Activated T-helper 1 cell treated with anti-CD3 and anti-CD28 coated beads, Interleukin-2, amount 50 U/mL, for 16 hours (primary cell): ENCODE measurements at regions not wholly inside any gene's neighbourhood (a gene's known extent, or its start where the extent isn't known, plus 50 kb on each side); places are given as distances from the start of the nearest gene placed in this dataset.

ENCODE experiments used
- DNase-seq, 2 donors: peaks; one replicate each; pipeline ENCODE4 v3.0.0-alpha.2; 2020; ENCODE audit warnings: low read depth in 1 of 2, low spot score in 1 of 2

DNA sequence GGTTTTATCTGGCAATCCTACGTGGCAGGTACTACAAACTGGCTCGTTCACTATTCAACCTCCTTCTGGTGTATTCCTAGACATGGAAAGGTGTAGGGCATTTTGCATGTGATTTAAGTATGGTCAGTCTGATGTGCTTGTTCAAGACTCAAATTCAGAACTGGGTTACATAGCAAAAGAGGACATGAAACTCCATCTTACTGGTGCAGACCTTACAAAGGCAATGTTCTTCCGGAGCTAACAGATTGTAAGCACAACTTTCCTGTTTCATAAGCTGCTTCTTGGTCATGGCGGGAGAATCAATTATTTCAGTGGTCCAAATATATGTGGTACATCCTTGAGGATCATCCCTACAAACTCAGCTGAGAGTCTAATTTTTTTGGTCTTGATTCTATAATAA, 703.4 kb downstream of the EPM2A start:
- no peak for DNase-seq

DNA sequence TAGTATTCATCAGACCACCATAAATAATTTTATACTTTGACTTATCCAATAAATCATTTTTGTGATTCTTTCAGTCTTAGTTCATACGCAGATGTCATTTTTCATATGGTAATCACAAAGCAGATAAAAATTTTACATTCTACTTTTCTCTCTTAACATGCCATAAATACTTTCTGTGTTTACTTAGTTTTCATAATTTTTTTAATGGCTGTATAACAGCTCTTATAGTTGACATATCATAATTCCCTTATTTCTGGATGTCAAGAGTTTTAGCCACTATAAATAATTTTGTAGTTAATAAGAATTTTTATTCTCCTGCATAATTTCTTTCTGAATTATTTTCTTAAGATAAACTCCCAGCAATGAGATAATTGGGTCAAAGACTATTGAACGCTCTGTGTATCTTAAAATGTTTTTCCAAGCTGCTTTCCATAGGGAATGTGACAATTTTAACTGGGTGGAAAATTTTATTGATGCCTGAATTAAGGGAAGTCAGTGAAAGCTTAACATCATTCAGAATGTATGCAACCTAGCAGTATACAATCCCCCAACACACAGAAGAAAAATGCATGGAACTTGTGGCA, 702.7 kb downstream of the EPM2A start:
- DNase-seq: no peak

DNA sequence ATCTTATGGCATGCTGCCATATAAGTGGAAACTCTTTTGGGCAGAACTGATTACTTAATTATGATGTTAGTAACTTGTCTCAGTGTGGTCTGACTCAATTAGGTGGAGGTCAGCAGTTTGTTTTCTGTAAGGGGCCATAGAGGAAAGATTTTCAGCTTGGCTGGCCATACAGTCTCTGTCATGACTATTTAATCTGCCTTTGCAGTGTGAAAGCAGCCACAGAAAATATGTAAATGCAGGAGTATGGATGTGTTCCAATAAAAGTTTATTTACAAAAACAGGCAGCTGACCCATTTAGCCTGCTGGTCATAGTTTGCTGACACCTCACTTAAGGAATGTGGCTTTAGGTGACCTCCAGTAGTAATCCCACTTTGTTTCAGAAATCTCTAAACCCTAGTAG, 700.7 kb downstream of the EPM2A start:
- no peak for DNase-seq

DNA sequence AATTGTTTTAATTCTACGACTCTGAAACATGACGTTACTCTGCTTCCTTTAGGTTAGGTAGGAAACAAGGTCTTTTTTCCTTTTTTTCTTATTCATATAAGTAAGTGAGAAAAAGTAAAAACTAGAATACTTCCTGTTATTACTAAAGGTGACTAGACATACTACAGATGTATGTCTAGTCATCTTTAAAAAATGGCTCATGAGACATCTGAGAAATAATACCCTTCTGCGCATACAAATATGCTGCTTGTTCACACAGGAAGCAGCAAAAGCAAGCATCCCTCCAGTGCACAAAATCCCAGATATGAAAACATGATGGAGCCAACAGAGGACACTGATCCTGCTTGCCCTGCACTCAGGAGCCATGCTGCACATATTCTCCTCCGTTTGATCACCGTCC, 699.1 kb downstream of the EPM2A start:
- no peak for DNase-seq

DNA sequence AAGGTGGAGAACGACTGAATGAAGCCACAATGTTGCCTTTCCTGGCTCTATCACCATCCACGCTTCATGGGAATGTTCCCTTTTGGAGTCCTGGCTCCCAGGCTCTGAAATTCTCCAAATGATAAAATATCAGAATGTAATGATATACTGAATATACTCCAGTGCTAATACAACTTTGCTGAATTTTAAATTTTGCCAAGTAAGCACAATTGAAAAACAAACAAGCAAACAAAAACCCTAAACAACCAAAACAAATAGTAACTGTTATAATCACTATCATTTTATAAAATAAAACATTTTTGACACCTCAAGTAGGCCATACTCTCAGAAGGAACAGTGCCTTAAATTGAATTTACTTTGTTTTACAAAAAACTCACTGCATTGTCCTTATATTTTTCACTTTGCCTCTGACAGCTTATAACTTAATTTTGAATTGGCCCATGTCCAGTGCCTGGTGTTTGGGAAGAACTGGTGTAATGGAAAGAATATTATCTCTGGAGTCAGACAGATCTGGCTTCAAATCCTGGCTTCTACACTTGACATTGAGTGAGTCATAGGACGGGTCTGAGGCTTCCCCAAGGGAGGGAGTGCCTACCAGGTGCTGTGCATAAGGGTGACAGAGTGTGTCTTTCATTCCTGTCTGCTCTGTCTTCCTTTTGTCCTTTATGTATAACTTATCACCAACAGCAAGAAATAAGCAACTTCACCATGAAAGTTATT, 698.3 kb downstream of the EPM2A start:
- DNase-seq: no peak

DNA sequence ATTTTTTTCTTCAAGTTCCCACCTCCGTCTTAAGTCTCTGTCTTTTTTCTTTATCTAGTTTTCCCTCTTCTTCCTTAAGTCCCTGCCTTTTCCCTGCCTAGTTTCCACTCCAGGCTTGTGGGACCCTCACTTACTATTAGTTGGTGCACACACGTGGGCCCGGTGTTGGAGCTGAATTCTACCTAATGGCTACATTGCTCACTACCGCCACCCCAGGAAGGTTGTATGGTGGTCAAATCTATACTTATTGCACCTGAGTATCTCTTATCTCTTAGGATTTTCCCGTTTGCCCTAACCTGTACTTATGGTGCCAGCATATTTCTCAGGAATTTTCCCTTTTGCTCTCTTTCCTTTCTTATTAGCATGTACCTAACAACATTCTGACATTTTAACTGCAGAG, 692.8 kb downstream of the EPM2A start:
- DNase-seq: no peak

DNA sequence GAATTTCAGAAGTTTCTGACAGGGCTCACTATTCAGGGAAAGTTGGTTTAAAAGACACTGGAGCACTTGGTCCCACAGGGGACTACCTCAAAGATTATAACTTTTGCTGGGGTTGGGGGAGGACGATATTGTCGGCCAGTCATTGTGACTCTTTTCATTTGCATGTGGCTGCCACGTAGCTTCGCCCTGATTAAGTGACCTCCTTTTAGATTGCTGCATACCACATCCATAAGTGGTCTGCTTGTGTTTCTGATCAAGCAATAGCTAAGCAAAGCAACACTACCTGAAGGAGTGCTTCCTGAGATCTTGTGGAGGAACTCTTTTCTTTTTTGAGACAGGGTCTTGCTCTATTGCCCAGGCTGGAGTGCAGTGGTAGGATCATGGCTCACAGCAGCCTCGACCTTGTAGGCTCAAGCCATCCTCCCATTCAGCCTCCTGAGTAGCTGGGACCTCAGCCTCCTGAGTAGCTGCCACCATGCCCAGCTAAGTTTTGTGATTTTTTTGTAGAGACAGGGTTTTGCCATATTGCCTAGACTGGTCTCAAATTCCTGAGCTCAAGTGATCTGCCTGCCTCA, 691.3 kb downstream of the EPM2A start:
- no peak for DNase-seq

DNA sequence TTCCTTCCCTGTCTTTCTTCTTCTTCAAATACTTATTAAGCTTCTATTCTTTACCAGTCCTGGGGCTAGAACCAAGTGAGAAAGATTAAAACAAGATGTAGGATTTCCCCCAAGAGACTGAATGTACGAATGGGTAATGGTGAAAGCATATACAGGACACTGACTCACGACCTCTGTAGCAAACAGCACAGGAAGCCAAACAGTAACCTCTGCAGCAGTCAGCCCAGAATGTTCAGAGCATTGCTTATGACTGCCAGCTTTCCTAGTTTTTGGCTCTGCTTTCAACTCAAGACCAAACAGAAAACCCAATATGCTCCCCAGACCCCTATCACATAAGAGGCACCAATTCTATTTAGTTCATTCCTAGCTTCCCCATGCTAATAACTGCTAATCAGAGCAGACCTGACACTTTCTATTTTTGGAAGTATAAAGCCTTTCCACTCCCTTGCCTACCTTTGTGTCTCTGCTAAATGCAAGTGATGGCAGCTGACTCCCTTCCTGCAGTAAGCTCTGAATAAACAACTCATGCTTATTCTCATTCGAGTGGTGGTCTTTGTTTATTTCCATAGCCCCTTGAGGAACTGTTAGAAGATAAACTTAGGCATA, 690.6 kb downstream of the EPM2A start:
- DNase-seq: no peak

DNA sequence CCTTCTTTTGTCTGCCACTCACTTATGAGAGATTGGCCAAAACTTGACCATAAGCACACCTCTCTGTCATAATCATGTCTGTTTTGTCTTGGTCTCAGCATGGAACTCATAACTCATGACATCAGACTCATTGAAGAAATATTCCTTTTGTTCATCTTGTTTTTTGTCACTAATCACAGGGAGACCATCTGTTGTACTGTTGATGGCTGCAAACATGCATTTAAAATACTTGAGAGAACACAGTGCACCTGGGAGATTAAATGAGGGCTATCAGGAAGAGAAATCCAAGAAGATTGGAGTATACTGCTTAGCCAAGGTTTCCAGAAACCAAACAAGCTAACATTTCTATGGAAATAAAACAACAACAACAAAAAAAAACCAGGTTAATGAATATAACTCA, 689.7 kb downstream of the EPM2A start:
- DNase-seq: no peak

DNA sequence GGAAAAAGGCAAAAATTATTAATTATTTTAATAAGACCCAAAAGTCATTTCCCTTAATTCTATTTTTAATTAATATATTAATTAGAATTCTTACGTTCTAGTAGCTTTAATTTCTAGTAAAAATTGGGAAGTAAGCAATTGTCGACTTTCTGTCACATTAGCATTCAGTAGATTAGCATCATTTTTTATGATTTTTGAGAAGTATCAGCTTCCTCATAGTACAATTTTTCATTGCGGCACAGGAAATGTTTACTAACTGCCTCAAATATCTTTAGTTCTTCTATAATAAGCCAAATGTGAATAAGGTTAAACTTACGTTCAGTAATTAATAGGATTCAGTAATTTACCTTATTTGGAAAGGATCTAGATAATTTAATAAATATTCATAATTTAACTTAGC, 687.4 kb downstream of the EPM2A start:
- DNase-seq: no peak

DNA sequence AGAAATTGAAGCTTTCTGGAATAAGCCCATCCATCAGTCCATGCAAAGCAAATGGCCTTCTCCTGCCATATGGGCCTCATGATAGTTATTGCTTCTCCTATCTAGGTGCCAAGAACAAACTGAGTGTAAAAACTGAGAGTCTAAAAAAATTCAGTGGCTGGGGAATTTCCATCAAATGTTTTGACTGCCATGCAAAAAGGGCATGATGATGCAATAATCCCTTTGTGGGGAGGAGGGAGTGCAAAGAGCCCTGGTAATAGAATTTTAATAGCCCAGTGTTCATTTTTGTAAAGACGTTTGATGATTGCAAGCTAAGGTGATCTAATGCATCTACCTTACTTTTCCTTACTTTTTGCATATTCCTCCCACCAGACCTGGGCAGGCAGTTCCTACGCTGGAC, 683.7 kb downstream of the EPM2A start:
- no peak for DNase-seq

DNA sequence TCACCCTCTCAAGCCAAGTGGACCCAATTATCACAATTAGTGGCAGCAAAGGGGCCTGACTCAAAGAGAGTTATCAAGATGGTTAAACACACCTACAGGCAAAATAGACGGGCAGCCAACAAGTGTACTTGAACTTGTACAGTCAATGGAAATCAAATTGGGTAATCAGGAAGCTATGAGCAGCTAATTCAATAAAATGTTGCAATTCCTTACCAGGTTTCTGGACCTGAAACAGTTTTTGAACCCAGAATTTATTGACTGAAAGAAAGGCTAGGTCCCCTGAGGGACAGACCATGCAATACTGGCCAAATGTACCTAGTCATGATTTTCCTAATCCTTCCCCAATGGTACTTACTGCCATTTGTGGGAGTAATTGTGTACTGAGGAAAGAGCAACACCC, 679.8 kb downstream of the EPM2A start:
- DNase-seq: no peak

DNA sequence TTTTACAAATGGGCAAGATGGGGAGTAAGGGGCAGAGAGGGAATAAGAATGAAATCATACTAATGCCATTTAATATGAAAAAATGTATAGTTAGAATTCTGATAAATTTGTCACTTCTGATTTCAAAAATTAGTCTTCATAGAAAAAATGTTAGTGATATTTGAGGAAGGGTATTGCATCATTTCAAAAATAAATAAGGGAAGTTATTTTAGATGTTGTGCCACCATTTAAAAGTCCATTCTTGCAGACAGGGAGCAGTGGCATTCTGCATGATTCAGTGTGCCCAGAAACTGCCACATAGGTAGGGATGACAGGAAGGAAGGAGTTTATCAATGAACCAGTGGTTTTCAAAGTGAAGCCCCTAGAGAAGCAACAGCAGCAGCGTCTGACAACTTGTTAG, 674.6 kb downstream of the EPM2A start:
- no peak for DNase-seq

DNA sequence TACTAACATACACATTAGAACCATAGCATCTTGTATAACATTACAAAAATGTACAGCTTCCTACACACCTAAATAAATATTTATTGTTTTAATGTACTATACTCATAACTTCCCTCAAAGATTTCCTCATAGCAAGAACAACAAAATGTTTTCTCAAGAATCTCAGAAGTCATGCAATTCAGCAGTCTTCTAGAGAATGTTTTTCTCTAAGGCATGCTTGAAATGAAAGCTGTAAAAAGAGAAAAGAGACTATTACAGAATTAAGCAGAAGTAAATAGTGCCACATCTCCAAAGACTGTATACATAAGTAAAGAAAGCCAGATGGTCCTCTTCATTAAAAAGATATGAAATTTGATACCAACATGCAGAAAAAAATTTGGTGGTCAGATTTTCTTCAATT, 672.2 kb downstream of the EPM2A start:
- no peak for DNase-seq

DNA sequence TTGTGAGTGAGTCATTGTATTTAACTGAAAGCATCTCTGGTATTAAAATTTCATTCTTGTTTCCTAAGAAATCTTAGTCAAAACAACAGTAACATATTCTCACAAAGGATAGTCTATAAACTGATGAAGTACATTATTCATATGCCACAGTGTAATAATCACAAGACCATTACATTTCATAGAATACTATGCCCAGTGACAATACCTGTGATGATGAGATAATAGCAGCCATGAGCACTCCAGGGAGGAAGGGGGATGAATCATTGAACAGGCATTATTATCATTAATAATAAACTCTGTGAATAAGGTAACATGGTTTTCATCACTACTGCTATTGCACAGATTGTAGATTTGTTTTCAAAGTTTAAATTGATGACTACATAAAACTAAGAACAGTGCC, 667.9 kb downstream of the EPM2A start:
- DNase-seq: no peak

DNA sequence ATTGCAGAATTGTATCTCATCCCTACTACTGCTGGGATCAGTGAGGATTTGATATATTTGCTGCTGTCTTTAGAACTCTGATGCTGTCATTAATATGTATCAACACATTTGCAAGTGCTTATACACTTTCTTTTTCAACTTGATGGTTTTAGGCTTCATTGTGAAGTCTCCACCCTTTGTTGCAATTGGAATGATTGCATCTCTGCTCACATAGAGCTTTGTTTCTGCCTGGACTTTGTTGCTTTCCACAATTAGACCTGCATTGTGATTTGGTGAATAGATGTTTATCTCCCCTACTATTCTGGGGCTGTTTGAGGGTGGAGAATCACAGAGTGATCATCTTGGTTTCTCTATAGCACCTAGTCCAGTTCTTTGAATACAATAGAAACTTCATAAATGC, 666.7 kb downstream of the EPM2A start:
- DNase-seq: no peak

DNA sequence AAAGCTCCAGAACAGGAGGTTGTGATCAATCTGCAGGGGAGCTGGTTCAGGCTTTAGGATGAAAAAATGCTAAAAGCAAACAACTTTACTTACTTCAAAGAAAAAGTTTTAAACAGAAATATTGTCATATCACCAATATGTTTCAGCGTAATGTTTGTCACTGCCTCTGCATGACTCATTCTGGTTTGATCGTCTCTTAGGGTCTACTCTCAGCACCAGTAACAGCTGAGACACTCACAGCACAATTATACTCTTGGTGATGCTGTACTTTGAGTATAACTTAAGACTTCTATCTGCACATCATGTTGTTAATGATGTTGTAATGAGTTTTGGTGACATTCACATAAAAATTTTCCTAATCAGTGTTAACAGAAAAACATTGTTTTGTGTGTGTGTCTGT, 665.4 kb downstream of the EPM2A start:
- DNase-seq: no peak

DNA sequence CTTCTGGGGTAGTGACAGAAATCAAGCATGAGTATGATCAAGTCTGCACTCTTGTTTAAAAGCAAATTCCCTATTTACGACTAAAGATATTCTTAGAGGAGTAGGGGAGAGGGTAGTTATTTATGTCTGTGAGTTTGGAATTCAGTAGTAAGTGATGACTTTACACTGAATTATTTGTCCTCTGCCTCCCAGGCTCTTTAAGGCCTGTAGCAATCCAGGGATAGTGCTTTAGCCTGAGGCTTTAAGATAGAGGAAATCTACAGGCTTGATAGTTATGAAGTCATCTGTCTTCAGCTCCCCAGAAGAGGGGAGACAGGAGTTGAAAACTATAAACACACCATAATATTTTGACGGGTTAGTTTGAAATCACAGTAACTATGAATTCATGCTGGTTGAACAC, 664.5 kb downstream of the EPM2A start:
- DNase-seq: no peak

DNA sequence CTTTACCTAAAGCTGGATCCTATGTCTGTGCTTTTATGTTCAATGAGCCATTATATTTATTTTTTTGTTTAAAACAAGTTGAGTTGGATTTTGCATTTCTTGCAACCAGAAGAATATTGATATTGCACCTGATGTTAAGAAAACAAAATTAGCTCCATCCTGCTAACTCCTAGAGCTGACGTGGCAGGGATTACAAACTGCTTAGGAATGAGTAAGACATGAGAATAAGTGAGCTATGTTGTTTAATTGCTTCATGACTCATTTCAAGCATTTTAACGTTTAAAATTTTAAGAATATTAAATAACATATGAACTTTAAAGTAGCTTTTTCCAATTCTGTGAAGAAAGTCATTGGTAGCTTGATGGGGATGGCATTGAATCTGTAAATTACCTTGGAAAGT, 663.5 kb downstream of the EPM2A start:
- no peak for DNase-seq

DNA sequence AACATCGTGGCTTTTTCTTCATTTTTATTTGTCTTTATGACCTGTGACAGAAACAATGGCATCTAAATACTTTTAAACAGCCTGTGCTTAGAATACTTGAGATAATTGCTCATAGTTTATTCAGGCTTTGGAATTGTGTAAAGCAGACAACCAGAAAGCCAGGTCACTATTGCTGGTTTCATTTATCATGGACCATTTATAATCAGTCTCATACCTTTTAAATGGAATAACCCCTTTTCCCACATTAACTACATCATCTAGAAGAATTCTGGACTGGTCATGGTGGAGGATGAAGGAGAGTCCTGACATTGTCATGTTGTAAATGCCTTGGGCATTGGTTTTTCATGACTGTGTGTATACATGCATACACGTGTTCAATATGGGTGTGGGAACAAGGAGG, 661.5 kb downstream of the EPM2A start:
- DNase-seq: no peak

DNA sequence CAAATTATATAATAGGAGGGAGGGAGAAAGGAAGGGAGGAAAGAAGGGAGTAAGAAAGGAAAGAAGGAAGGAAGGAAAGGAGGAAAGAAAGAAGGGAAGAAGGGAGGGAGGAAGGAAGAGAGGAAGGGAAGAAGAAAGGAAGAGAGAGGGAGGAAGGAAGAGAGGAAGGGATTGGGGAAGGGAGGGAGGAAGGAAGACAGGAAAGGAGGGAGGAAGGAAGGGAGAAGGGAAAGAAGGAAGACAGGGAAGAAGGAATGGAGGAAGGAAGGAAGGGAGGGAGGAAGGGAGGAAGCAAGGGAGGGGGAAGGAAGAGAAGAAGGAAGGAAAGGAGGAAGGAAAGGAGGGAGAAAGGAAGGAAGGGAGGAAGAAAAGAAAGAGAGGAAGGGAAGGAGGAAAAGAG, 660.5 kb downstream of the EPM2A start:
- DNase-seq: no peak

DNA sequence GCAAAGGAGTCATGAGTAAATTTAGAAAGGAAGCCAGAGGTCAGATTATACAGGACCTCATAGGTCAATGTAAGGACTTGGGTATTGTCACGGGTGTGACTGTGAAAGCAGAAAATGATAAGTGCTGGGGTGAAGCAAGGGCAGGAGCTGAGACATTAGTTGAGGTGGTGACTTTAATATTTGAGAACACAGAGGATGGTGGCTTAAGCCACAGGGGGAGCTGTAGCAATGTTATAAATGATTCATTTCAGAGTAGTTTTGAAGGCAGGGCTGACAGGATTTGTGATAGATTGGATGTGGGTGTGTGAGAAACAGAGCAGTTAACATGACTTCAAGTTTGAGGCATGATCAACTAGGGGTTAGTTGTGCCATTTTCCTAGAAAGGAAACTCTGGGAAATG, 659.9 kb downstream of the EPM2A start:
- DNase-seq: no peak
